H1 (cell line): ENCODE measurements at regions not wholly inside any gene's neighbourhood (a gene's known extent, or its start where the extent isn't known, plus 50 kb on each side); places are given as distances from the start of the nearest gene placed in this dataset.

Experiments used
- CTCF ChIA-PET: fragments of 300-600 bp; sonication (Branson Sonifier 250); formaldehyde crosslinking; loops from one replicate; lab custom pipeline; 2021; ENCODE audit not compliant: partially characterized antibody; lab: Charles Lee
- POLR2A ChIA-PET: fragments of 300-600 bp; sonication (Branson Sonifier 250); formaldehyde crosslinking; loops from one replicate; lab custom pipeline; 2021; ENCODE audit warnings: inconsistent platforms; ENCODE audit not compliant: partially characterized antibody; lab: Charles Lee
- DNase-seq, 2 experiments: peaks; one replicate each; pipeline versions ENCODE4 v3.0.0 to v3.0.0-alpha.2; 2010 to 2022; ENCODE audit warnings: low spot score in 2 of 2, low read depth in 1 of 2, mixed read lengths in 1 of 2
- FAIRE-seq: peaks from 2 replicates; lab custom pipeline; 2011; peaks lifted over from hg19 to GRCh38; lab: Jason Lieb, UNC
- H2AFZ ChIP-seq: 2 replicates; pipeline ENCODE4 v1.8.1; 2012; ENCODE audit warnings: low read length, inconsistent platforms
- H2AK5ac ChIP-seq: 2 replicates; pipeline ENCODE4 v1.6.1; 2013; ENCODE audit warnings: low read depth, low read length
- H2BK120ac ChIP-seq: replicated peaks from 2 replicates; pipeline ENCODE3; 2013; ENCODE audit warnings: low read depth, low read length, inconsistent platforms
- H2BK12ac ChIP-seq: 2 replicates; pipeline ENCODE4 v1.6.1; 2013; ENCODE audit warnings: low read depth, low read length
- H2BK15ac ChIP-seq: 2 replicates; pipeline ENCODE4 v1.6.1; 2013; ENCODE audit warnings: low read length
- H2BK20ac ChIP-seq: 2 replicates; pipeline ENCODE4 v1.6.1; 2013; ENCODE audit warnings: low read length
- H2BK5ac ChIP-seq: 2 replicates; pipeline ENCODE4 v1.6.1; 2013; ENCODE audit warnings: low read depth, low read length
- H3K14ac ChIP-seq: 2 replicates; pipeline ENCODE4 v1.6.1; 2013; ENCODE audit warnings: inconsistent platforms; ENCODE audit not compliant: insufficient read length
- H3K18ac ChIP-seq: 2 replicates; pipeline ENCODE4 v1.6.1; 2013; ENCODE audit warnings: low read length; ENCODE audit errors: extremely low read depth
- H3K23ac ChIP-seq: 2 replicates; pipeline ENCODE4 v1.6.1; 2013; ENCODE audit warnings: inconsistent platforms; ENCODE audit not compliant: insufficient read length
- H3K23me2 ChIP-seq: 2 replicates; pipeline ENCODE4 v1.6.1; 2013; ENCODE audit warnings: low read depth, low read length
- H3K27ac ChIP-seq: 2 replicates; pipeline ENCODE4 v1.6.1; 2011; ENCODE audit warnings: low read depth, low read length, inconsistent platforms
- H3K27me3 ChIP-seq, 4 experiments: replicated peaks in 1 of 4; 1 replicate in 1 of 4; 2 replicates in 3 of 4; pipeline versions ENCODE4 v1.6.1 to v1.8.1; 2011 to 2013; ENCODE audit warnings: low read length in 3 of 4, mild to moderate bottlenecking in 3 of 4, inconsistent platforms in 2 of 4, mixed read lengths in 2 of 4, moderate library complexity in 1 of 4; ENCODE audit not compliant: control insufficient read depth in 3 of 4, insufficient read depth in 3 of 4; ENCODE audit errors: extremely low read depth in 1 of 4
- H3K36me3 ChIP-seq, 4 experiments: 2 replicates each; pipeline versions ENCODE4 v1.6.1 to v1.8.1; 2011 to 2013; ENCODE audit warnings: mild to moderate bottlenecking in 4 of 4, low read length in 3 of 4, moderate library complexity in 2 of 4, control low read depth in 1 of 4, inconsistent platforms in 1 of 4; ENCODE audit not compliant: insufficient read depth in 4 of 4, control insufficient read depth in 2 of 4
- H3K4ac ChIP-seq: replicated peaks from 2 replicates; pipeline ENCODE3; 2013; ENCODE audit warnings: low read length, low read depth, mixed read lengths, inconsistent platforms; ENCODE audit not compliant: insufficient read length
- H3K4me1 ChIP-seq, 4 experiments: replicated peaks in 1 of 4; 1 replicate in 1 of 4; 2 replicates in 3 of 4; pipeline versions ENCODE4 v1.6.1 to v1.8.1; 2011 to 2013; ENCODE audit warnings: low read length in 3 of 4, inconsistent platforms in 2 of 4, mixed read lengths in 1 of 4; ENCODE audit not compliant: insufficient read depth in 4 of 4, control insufficient read depth in 3 of 4
- H3K4me2 ChIP-seq, 2 experiments: 2 replicates each; pipeline versions ENCODE4 v1.6.1 to v1.8.1; 2011 to 2013; ENCODE audit warnings: low read depth in 2 of 2, low read length in 2 of 2, control low read depth in 1 of 2, inconsistent platforms in 1 of 2, mild to moderate bottlenecking in 1 of 2; ENCODE audit not compliant: insufficient read depth in 1 of 2
- H3K4me3 ChIP-seq, 4 experiments: fragments of 200-600, 300-600 bp in 1 of 4; sonication (generic), shearing (Covaris generic), sonication (Bioruptor Twin) in 1 of 4; 2 replicates each; pipeline versions ENCODE4 v1.5.1 to v1.8.1; 2011 to 2016; ENCODE audit warnings: low read length in 4 of 4, low read depth in 3 of 4, control low read depth in 2 of 4, inconsistent platforms in 2 of 4, mild to moderate bottlenecking in 2 of 4, mixed read lengths in 1 of 4, moderate library complexity in 1 of 4; ENCODE audit not compliant: insufficient read depth in 2 of 4; ENCODE audit errors: extremely low read depth in 1 of 4
- H3K56ac ChIP-seq: replicated peaks from 2 replicates; pipeline ENCODE3; 2013; ENCODE audit warnings: low read depth, mild to moderate bottlenecking, mixed read lengths, low read length, inconsistent platforms; ENCODE audit not compliant: insufficient read length
- H3K79me1 ChIP-seq: 2 replicates; pipeline ENCODE4 v1.6.1; 2013; ENCODE audit warnings: low read depth, low read length, control low read depth
- H3K79me2 ChIP-seq, 2 experiments: 2 replicates each; pipeline versions ENCODE4 v1.6.1 to v1.8.1; 2012 to 2013; ENCODE audit warnings: low read length in 2 of 2, mild to moderate bottlenecking in 2 of 2, inconsistent platforms in 1 of 2; ENCODE audit not compliant: insufficient read depth in 2 of 2, control insufficient read depth in 1 of 2
- H3K9ac ChIP-seq, 4 experiments: replicated peaks in 1 of 4; 1 replicate in 1 of 4; 2 replicates in 3 of 4; pipeline versions ENCODE4 v1.6.1 to v1.8.1; 2011 to 2013; ENCODE audit warnings: low read depth in 3 of 4, low read length in 3 of 4, control low read depth in 2 of 4, mild to moderate bottlenecking in 2 of 4, moderate library complexity in 2 of 4, inconsistent platforms in 1 of 4; ENCODE audit errors: extremely low read depth in 1 of 4
- H3K9me3 ChIP-seq, 2 experiments: 2 replicates each; pipeline versions ENCODE4 v1.6.1 to v1.8.1; 2012 to 2013; ENCODE audit warnings: mild to moderate bottlenecking in 2 of 2, moderate library complexity in 2 of 2, control low read depth in 1 of 2, inconsistent platforms in 1 of 2, low read depth in 1 of 2, low read length in 1 of 2, mixed read lengths in 1 of 2; ENCODE audit not compliant: insufficient read depth in 2 of 2
- H4K20me1 ChIP-seq, 2 experiments: replicated peaks in 1 of 2; 2 replicates each; pipeline versions ENCODE3 to v1.8.1; 2011 to 2013; ENCODE audit warnings: inconsistent platforms in 2 of 2, low read length in 2 of 2, mild to moderate bottlenecking in 1 of 2; ENCODE audit not compliant: insufficient read depth in 2 of 2, control insufficient read depth in 1 of 2
- H4K5ac ChIP-seq: 2 replicates; pipeline ENCODE4 v1.6.1; 2013; ENCODE audit warnings: low read length, low read depth, mixed read lengths, inconsistent platforms; ENCODE audit not compliant: insufficient read length
- H4K8ac ChIP-seq: 2 replicates; pipeline ENCODE4 v1.8.0; 2013; ENCODE audit warnings: mild to moderate bottlenecking, moderate library complexity, low read length, inconsistent platforms; ENCODE audit not compliant: insufficient read depth; ENCODE audit errors: extremely low read depth
- H4K91ac ChIP-seq: replicated peaks from 2 replicates; pipeline ENCODE3; 2013; ENCODE audit warnings: low read length, mixed read lengths, inconsistent platforms; ENCODE audit not compliant: insufficient read length
- E2F6 ChIP-seq: IDR thresholded peaks from 2 replicates; pipeline ENCODE4 v1.6.1; 2012; ENCODE audit warnings: inconsistent platforms
- POU5F1 ChIP-seq: IDR thresholded peaks from 2 replicates; pipeline ENCODE4 v1.6.1; 2011; ENCODE audit warnings: low read depth, mild to moderate bottlenecking, low read length, moderate library complexity
- RAD21 ChIP-seq, 2 experiments: IDR thresholded peaks in 1 of 2; conservative IDR thresholded peaks in 1 of 2; 2 replicates each; pipeline ENCODE4 v1.6.1; 2011; ENCODE audit warnings: low read depth in 2 of 2, low read length in 2 of 2, improper control_type of control experiment in 1 of 2, inconsistent platforms in 1 of 2, mild to moderate bottlenecking in 1 of 2, moderate library complexity in 1 of 2
- RXRA ChIP-seq: IDR thresholded peaks from 2 replicates; pipeline ENCODE4 v1.6.1; 2011; ENCODE audit warnings: low read depth, mild to moderate bottlenecking, low read length, moderate library complexity; ENCODE audit not compliant: insufficient read depth
- WGBS, 2 experiments: shearing (Covaris generic) in 1 of 2; methylation state at CpG; one replicate each; pipeline versions ENCODE4 v1.1.6 to v1.1.7; 2013 to 2015; ENCODE audit warnings: low lambda C conversion rate in 2 of 2, mixed read lengths in 2 of 2, inconsistent platforms in 1 of 2, low coverage in 1 of 2, missing lambda C conversion rate in 1 of 2; ENCODE audit not compliant: insufficient replicate concordance in 2 of 2, insufficient coverage in 1 of 2, insufficient read length in 1 of 2; ENCODE audit errors: extremely low coverage in 1 of 2, missing lambda C conversion rate in 1 of 2; 5-methylcytosine and 5-hydroxymethylcytosine counted together

- H3K23ac ChIP-seq: no peak overlapping the region
- no peak overlapping the region for H3K4ac ChIP-seq
- DNase-seq: no peak
- H2BK15ac ChIP-seq: peak overlapping the region; percentile 98
- peak overlapping the region; percentile 100 for H2AK5ac ChIP-seq
- H3K18ac ChIP-seq: no peak overlapping the region
- no peaks in the 10 kb centered on the region for H3K36me3 ChIP-seq
- no peak overlapping the region; the same call in 1 of the 2 replicates for H2BK20ac ChIP-seq
- peak overlapping the region; percentile 98; the same call in 1 of the 2 replicates for H2BK12ac ChIP-seq
- H3K27ac ChIP-seq: no peak overlapping the region
- peaks cover 0 to 4% (median 1%) of the 10 kb centered on the region in 4 experiments; a peak in 2 of 7 replicates for H3K4me1 ChIP-seq
- H4K5ac ChIP-seq: no peak overlapping the region
- peaks cover 2% of the 10 kb centered on the region; the same call in 1 of the 2 replicates for H3K23me2 ChIP-seq
- no peak overlapping the region for H3K4me2 ChIP-seq
- no peaks in the 10 kb centered on the region for H3K9me3 ChIP-seq
- no peak overlapping the region for H3K14ac ChIP-seq
- H3K4me3 ChIP-seq: no peak overlapping the region
- peaks cover 0 to 3% of the 10 kb centered on the region in 2 experiments for H4K20me1 ChIP-seq
- no peak for FAIRE-seq
- ChIA-PET POLR2A (interaction anchor here (0.6 kb wide), 1 partner anchor 88 kb away, joined by 3 read pairs; no protein-coding TSS in a partner anchor), CTCF (interaction anchor here (1.0 kb wide), 1 partner anchor 92 kb away, joined by 3 read pairs; no protein-coding TSS in a partner anchor)
- H2BK5ac ChIP-seq: peak overlapping the region; percentile 72; the same call in 1 of the 2 replicates
- H4K8ac ChIP-seq: no peak overlapping the region
- H3K9ac ChIP-seq: no peak overlapping the region; a peak in 1 of 7 replicates
- no peak overlapping the region for H2AFZ ChIP-seq
- no peak overlapping the region for H2BK120ac ChIP-seq
- no peaks in the 10 kb centered on the region for H3K79me2 ChIP-seq
- H3K27me3 ChIP-seq: no peaks in the 10 kb centered on the region; a peak in 2 of 7 replicates
- no peaks in the 10 kb centered on the region for H3K79me1 ChIP-seq
- whole genome bisulfite sequencing, 2 experiments: 96% methylated on average over 15 of the region's 15 CpGs; no CpG with 5 or more reads in 1 of the 2 experiments
- no peak overlapping the region for H3K56ac ChIP-seq
- H4K91ac ChIP-seq: peak overlapping the region; percentile 4
- no peak for TF ChIP-seq RXRA
- no peak for TF ChIP-seq POU5F1
- TF ChIP-seq RAD21 (IDR thresholded peaks at IDR 0.05 in 1 of 2, conservative IDR thresholded peaks at IDR 0.05 in 1 of 2; ENCODE audit: low read depth in 2 of 2, low read length in 2 of 2): no peak
- TF ChIP-seq E2F6: no peak
Measured at GRCh38 chr22:49458708-49459099, 369.0 kb downstream of the BRD1 start.
